Vagina (tissue), 2 donors: ENCODE measurements at regions not wholly inside any gene's neighbourhood (a gene's known extent, or its start where the extent isn't known, plus 50 kb on each side); places are given as distances from the start of the nearest gene placed in this dataset.

ENCODE experiments used
- CTCF ChIP-seq, 3 experiments: fragments of 450-650 bp in 2 of 3; fragments of 200-600 bp in 1 of 3; sonication (generic) in 1 of 3; IDR thresholded peaks; one replicate each; pipeline ENCODE4 v1.5.1; 2017 to 2019; ENCODE audit warnings: antibody characterized with exemption in 3 of 3, mild to moderate bottlenecking in 2 of 3, moderate library complexity in 2 of 3
- POLR2A ChIP-seq, 2 donors: fragments of 450-650 bp; IDR thresholded peaks; one replicate each; pipeline ENCODE4 v1.6.1; 2017; ENCODE audit warnings: antibody characterized with exemption in 2 of 2, mild to moderate bottlenecking in 2 of 2, moderate library complexity in 2 of 2
- POLR2AphosphoS5 ChIP-seq, 2 donors: sonication (generic); formaldehyde crosslinking; IDR thresholded peaks; one replicate each; pipeline ENCODE4 v1.9.0; 2017; ENCODE audit warnings: antibody characterized with exemption in 2 of 2, mild to moderate bottlenecking in 2 of 2, low read depth in 1 of 2; ENCODE audit not compliant: insufficient read depth in 1 of 2

GRCh38 chr6:22383016-22383415, 86.2 kb upstream of the PRL start:
- no peak for TF ChIP-seq POLR2A (IDR thresholded peaks at IDR 0.05)
- no peak for TF ChIP-seq CTCF (IDR thresholded peaks at IDR 0.05)
- no peak for TF ChIP-seq POLR2AphosphoS5 (IDR thresholded peaks at IDR 0.05; ENCODE audit: insufficient read depth in 1 of 2, low read depth in 1 of 2)
